OCI-M2 (cell line): ENCODE measurements at regions not wholly inside any gene's neighbourhood (a gene's known extent, or its start where the extent isn't known, plus 50 kb on each side); places are given as distances from the start of the nearest gene placed in this dataset.
"Not testable (repeated sequence)": the region's sequence is repeated elsewhere in the genome, so short reads cannot be mapped to it uniquely, and the experiment has no call there.

Experiments
- DNase-seq: peaks from one replicate; lab custom pipeline; 2025; ENCODE audit not compliant: unreplicated experiment; lab: John Stamatoyannopoulos, UW

DNA sequence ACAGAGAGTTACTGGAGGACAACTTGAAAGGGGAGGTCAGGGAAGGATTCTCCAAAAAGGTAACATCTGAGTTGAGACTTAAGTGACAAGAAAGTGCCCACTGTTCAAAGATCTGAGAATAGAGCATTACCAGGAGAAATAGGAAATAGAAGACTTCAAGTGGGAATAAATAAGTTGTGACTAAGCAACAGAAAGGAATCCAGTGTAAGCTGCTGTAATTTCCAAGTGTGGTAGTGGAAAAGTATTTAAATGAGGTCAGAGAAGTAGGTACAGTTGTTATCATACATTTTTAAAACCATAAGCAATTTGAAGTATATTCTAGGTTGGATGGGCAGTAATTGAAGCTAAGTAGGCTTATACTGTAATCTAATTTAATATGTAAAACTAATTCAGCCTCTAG lies 211.9 kb downstream of the FBXO8 start:
- DNase-seq, result no peak

DNA sequence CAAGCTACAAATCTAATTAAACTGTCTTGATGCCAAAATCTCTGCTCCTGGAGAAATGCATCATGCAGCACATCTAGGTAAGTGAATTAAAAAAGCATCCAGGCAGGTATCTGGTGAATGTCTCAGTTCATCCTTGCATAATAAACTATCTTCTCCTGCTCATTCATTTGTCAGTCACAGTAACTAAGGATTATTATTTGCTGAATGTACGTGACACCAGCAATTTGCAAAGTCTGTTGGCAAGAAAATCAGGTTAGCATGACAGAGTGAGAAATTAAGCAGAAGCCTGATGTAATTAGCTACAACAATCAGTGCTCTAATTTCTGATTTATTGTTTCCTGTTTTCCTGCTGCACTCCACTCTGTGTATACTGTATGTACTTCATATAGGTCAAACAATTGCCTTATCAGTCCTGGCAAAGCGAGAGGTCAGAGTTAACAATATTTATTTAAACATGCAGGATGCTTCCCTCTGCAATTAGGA lies 213.6 kb downstream of the FBXO8 start:
- DNase-seq, result no peak

DNA sequence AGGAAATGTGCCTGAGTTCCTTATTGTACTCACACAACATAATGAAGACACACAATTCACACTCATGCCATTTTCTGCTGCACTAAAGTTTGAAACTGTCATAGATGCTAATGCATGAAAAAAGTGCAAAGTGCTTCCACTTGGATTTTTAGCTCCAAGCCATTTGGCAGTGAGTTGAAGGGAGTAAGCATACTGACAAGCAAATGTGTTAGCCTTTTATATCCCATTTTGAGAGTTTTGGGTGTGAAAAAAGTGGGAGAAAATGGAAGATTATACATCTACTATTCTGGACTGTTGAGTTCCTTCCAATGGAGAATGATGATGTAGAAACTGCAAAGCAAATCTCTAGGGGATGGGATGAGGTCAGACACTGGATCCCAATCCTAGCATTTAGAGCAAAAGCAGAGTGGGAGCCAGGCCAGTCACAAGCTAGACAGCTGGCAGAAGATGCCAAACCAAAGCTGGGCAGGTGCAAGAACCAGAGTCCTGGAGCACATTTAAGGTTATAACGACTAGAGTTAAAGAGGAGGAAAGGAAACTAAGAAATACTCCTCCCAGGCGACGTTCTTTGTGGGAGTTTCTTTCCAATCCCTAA lies 216.8 kb downstream of the FBXO8 start:
- no peak for DNase-seq

DNA sequence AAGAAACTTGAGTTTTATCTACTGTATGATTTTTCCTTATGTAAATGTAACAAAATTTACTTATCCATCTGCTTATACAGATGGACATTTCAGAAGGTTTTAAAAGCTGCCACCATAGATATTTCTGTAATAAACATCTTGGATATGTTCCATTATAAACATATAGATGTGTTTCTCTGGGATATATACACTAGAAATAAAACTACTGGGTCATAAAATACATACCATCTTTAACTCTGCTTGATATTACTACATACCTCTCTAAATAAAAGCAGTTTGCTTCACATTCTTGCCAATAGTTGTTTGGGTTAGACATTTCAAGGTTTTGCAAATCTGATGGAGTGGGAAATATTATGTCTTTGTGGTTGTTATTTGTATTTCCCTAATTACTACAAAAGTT lies 220.6 kb downstream of the FBXO8 start:
- DNase-seq, result no peak

DNA sequence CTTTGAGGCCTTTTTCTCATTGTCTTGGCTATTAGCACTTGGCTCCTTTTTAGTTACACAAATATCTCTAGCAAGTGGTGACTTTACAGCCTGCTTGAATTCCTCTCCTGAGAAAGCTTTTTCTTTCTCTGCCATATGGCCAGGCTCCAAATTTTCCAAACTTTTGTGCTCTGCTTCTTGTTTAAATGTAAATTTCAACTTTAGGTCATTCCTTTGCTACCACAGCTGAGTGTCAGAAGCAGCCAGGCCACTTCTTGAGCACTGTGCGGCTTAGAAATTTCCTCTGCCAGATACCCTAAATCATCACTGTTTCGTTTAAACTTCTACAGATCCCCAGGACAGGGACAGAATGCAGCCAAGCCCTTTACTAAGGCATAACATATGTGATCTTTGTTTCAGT lies 222.4 kb downstream of the FBXO8 start:
- DNase-seq, result no peak

DNA sequence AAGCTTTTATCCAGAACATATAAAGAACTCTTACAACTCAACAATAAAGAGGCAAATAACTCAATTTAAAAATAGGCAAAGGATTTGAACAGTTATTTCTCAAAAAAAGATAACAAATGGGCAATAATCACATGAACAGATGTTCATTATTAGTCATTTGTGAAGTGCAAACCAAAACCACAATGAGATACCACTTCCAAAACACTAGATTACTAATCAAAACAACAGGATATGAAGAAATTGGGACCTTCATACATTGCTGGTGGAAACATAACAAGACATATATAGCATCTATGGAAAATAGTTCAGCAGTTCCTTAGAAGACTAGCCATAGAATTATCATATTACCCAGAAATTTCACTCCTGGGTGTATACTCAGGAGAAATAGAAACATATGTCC lies 224.6 kb downstream of the FBXO8 start:
- DNase-seq, result no peak

DNA sequence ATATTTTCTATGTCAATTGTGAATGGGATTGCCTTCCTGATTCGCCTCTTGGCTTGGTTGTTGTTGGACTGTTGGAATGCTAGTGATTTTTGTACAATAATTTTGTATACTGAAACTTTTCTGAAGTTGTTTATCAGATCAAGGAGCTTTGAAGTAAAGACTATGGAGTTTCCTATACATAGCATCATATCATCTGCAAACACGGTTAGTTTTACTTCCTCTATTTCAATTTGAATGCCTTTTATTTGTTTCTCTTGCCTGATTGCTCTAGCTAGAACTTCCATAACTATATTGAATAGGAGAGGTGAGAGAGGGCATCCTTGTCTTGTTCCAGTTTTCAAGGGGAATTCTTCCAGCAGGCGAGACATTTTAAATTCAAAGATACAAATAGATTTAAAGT lies 226.5 kb downstream of the FBXO8 start:
- DNase-seq, result no peak

DNA sequence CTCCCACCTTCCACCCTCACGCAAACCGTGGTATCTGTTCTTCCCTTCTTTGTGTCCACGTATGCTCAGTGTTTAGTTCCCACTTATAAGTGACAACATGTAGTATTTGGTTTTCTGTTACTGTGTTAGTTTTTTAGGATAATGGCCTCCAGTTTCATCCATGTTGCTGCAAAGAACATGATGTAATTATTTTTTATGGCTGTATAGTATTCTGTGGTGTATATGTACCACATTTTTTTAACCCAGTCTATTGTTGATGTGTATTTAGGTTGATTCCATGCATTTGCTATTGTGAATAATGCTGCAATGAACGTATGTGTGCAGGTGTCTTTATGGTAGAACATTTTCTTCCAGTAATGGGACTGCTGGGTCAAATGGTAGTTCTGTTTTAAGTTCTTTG lies 228.1 kb downstream of the FBXO8 start:
- no peak for DNase-seq

DNA sequence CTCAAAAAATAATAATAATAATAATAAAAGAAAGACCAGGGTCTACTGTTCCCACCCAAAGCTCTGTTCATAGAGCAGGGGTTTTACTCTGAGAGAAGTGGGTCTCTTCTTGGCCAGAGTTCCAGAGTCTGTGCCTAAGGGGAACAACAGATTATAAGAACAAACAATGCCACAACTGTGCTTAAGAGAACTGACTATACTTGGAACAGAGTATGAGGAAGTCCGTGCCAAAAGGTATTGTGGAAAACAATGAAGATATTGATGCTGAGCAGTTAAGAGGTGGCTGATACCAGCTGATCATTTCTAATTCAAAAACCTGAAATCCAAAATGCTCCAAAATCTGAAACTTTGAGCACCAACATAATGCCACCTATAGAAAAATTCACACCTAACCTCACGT lies 229.6 kb downstream of the FBXO8 start:
- DNase-seq, result no peak

DNA sequence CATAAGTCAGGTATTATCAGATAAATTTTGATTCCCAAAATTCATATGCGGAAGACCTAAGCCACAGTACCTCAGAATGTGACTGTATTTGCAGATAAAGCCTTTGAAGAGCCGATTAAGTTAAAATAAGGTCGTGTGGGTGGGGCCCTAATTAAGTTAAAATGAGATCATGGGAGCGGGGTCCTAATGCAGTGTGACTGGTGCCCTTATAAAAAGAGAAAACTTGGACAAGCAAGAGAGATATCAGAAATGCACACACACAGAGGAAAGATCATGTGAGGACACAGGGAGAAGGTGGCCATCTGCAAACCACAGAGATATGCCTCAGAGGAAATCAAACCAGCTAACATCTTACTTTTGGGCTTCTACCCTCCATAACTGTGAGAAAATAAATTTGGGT lies 236.1 kb downstream of the FBXO8 start:
- DNase-seq, result no peak

DNA sequence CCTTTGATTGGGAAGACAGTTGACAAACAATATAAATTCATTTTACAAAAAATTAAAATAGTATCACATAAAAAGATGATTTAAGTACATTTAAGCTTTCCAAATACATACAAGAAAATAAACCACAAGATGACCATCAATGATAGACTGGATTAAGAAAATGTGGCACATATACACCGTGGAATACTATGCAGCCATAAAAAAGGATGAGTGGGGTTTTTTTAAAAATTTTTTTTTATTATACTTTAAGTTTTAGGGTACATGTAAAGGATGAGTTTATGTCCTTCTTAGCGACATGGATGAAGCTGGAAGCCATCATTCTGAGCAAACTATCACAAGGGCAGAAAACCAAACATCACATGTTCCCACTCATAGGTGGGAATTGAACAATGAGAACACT lies 237.6 kb downstream of the FBXO8 start:
- DNase-seq, result not testable (repeated sequence)

DNA sequence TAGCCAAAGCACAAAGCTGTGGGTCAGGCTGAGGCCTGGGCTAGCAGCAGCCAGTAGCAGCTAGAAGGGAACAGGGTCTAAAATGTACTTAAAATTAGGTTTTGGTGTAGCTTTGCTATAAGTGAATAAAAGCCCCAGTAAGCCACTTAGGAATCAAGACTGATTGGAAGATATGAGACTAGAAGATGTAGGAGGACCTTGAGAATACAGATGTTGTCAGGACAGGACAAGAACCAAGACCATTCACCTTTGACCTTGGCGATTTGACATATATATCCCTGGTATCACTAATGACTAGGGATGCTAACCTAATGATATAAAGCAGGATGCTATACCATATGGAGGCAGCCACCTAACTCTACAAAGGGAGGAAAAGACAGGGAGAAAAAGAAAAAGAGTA lies 238.1 kb downstream of the FBXO8 start:
- DNase-seq, result no peak

DNA sequence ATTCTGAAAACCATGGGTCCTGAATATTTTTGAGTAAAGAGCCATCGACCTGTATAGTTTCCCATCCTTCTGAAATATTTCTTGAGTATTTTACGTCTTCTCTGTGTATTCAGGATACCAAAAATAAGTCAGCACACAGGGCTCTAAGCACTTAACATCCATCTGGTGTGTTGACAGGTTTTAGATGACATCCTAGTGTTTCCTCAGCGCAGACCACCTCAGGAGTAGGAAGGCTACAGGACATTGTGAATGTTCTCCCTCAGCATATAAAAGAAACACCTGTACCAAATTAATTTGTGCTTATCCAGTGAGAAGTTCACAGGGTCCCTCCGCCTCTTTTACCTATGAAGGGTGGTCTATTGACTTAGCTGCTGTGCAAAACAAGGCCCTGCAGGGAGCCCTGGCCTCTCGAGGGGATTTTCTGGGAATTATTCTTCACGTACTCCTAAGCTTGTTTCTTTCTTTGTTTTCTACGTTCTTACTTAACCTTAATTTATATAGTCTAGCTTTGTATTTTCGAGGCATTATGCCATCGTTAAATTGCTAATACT lies 241.8 kb downstream of the FBXO8 start:
- DNase-seq, result no peak

DNA sequence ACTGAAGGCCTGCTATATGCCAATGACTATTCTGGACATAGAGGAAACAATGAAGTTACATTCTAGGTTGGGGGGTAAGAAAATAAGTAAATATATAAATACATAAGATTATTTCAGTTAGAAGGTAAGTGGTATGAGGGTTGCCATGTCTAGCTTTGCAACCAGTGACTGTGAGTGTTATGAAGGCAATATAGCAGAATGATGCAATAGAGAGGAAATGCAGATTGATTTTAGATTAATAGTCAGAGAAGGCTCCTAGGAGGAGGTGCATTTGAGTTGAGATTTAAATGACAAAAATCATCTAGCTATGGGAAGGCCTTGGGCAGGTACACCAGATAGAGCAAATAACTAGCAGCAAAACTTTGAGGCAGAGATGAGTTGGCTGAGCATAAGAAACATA lies 243.2 kb downstream of the FBXO8 start:
- no peak for DNase-seq

DNA sequence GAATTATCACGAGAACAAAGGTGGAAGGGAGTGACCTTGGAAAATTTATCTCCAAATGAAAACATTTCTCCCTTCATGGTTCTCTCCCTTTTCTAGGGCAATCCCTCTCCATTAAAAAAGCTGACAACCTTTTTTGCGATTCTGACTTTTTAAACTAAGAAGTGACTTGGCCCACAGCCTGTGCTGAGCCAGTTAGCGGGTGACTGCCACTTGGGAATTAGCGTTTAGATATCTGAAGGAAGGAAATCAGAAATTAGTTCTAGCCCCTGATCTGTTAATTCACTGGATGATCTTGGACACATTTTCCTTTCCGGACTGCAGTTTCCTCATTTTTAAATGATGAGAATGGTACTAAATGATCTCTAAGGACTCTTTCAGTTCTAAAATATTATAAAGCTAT lies 245.0 kb downstream of the FBXO8 start:
- DNase-seq, result no peak

DNA sequence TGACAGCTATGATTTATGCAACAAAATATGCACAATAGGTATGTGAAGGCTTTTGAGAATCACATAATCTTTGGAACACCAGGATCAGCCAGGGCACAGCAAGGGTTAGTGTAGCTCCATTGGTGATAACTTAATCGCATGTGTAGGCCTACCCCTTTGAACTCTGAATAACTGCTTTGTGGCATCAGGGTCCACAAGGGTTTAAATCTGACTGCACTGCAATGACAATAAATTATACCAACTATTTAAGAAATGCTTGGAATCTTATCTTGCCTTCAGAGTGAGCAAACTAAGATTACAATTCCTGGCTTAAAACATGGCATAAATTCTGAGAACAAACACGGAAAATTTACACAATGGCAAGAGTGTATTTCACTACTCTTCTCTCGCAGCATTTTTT lies 245.8 kb downstream of the FBXO8 start:
- DNase-seq, result no peak

DNA sequence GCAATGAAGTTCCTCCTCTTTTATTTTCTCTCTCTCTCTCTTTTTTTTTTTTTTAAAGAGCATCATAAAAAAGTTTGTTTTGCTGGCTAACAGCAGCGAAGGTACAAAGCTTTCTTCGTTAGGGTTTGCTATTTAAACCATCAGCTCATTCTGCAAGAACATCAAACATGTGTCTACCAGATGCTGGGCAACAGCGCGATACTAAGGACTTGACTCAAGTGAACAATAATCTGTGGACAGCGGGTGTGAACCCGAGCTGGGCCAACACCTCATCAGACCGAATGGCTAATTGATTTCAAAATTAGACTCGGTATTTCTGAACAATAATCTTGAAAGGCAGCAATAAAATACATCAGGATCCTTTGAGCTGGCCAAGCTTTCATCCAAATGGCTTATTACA lies 246.4 kb downstream of the FBXO8 start:
- DNase-seq, result no peak

DNA sequence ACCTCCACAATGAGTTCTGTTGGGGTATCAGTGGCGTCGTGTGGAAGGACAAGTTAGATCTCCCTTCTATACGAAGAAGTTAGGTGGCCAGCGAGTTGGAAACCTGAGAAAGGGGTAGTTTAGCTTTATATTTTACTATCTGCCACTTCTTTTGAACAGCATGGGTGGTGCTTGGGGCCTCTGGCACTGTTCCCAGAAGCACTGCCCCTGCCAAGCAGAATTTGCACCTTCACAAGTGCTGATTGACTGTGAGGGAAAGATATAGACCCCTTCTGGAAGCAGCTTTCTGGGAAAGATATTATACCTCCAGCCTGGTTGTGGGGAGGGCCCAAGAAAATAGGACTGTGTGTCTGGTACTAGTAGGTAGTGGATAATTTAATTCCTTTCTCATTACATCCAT lies 246.9 kb downstream of the FBXO8 start:
- DNase-seq, result no peak

DNA sequence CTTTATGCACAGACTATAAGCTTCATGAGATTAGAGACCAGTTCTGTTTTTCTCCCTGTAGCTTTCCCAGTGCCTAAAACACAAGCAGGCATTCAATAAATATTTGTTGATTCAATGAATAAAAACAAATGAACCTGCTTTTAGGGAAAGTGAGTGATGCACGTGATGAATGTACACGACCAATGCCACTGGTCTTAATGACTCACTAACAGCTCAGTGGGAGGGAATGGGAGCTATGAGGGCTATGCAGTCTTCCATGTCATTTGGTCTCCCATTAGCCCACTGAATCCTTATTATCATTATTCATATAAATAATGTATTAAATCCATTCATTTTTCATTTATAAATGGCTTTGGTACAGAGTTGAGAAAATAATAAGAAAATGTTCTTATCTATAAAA lies 247.4 kb downstream of the FBXO8 start:
- no peak for DNase-seq

DNA sequence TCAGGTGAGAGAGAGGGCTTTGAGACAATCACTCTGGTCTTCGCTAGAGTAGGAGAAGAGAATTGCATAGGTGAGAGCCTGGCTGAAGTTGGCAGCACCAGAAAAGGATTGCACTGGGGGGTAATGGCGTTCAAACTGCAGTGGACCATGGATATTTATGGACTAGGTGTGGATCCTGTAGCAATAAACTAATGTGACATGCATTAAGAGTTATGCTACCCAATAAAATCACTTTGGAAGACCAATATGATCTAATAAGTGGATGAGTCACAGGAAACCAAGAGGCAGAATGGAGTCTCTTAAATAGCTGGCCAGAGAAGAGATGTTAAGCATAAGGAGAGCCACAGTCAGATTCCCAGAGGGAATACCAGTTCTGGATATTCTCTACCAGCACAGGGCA lies 259.8 kb downstream of the FBXO8 start:
- DNase-seq, result no peak

DNA sequence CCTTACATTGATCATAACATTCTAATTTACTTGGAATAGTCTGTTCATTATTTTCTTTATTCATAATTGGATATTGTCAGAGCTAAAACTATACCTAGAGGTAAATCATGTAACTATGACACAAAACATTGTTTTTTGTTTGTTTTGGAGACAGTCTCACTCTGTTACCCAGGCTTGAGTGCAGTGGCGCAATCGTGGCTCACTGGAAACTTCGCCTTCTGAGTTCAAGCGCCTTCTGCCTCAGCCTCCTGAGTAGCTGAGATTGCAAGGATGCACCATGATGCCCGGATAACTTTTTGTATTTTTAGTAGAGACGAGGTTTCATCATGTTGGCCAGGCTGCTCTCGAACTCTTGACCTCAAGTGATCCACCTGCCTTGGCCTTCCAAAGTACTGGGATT lies 265.2 kb downstream of the FBXO8 start:
- no peak for DNase-seq

DNA sequence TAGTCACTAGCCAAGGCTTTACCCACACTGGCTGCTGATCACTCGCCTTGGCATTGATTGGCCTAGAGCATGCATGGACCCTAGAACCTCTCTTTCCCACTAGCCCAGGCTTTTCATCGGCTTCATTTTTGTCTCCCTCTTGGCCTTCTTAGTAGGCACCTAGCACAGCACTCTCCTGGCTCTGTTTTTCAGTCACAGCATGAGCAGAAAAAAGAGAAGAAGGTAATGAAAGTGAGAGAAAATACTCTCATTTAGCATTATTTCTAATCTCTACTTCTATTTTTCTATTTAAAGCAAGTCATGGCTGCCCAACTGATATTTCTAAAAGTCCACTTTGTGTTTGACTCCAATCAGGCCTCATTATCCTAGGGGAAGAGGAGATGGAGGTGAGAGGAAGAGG lies 267.2 kb downstream of the FBXO8 start:
- no peak for DNase-seq

DNA sequence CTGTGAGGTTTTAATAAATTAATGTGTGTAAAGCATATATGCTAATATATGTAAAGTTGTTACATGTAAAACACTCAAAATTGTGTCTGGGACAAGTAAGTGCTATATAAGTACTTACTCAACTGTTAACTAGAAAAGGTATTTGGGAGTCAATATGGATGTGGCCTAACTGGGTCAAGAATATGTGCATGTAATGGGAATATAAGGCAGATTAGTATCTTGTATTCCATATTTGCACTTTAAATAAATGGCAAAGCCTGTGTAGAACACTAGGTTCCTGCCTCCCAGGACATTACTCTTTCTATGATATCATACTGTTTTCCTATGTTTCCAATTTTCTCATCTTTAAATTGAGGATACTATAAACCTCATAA lies 270.6 kb downstream of the FBXO8 start:
- no peak for DNase-seq
